Middle frontal gyrus (tissue), 1 donor: ENCODE measurements at regions not wholly inside any gene's neighbourhood (a gene's known extent, or its start where the extent isn't known, plus 50 kb on each side); places are given as distances from the start of the nearest gene placed in this dataset.

Source experiments
- DNase-seq: peaks from one replicate; pipeline ENCODE4 v3.0.0-alpha.2; 2015; ENCODE audit warnings: low spot score; ENCODE audit errors: extremely low spot score

GRCh38 chr3:64318668-64319271, 93.5 kb upstream of the PRICKLE2 start:
- DNase-seq = no peak

- DNase-seq = no peak
These were observed 92.7 kb upstream of the PRICKLE2 start for GRCh38 chr3:64318001-64318400.

- no peak for DNase-seq
These were observed 91.7 kb upstream of the PRICKLE2 start for GRCh38 chr3:64316971-64317370.

GRCh38 chr3:64311424-64312061, 86.3 kb upstream of the PRICKLE2 start:
- no peak for DNase-seq

GRCh38 chr3:64308931-64309330, 83.7 kb upstream of the PRICKLE2 start:
- no peak for DNase-seq

GRCh38 chr3:64306745-64307144, 81.5 kb upstream of the PRICKLE2 start:
- DNase-seq = no peak

GRCh38 chr3:64305731-64306130, 80.5 kb upstream of the PRICKLE2 start:
- DNase-seq = no peak

GRCh38 chr3:64304828-64305410, 79.7 kb upstream of the PRICKLE2 start:
- no peak for DNase-seq

- no peak for DNase-seq
These were observed 78.6 kb upstream of the PRICKLE2 start for GRCh38 chr3:64303881-64304280.

- DNase-seq = no peak
These were observed 78.1 kb upstream of the PRICKLE2 start for GRCh38 chr3:64303401-64303800.

GRCh38 chr3:64301476-64301875, 76.2 kb upstream of the PRICKLE2 start:
- no peak for DNase-seq

- no peak for DNase-seq
These were observed 75.6 kb upstream of the PRICKLE2 start for GRCh38 chr3:64300790-64301423.

- no peak for DNase-seq
These were observed 73.9 kb upstream of the PRICKLE2 start for GRCh38 chr3:64299206-64299605.

- no peak for DNase-seq
These were observed 72.3 kb upstream of the PRICKLE2 start for GRCh38 chr3:64297563-64297962.

GRCh38 chr3:64295594-64295993, 70.3 kb upstream of the PRICKLE2 start:
- DNase-seq = peak; percentile 47

- DNase-seq = no peak
These were observed 69.5 kb upstream of the PRICKLE2 start for GRCh38 chr3:64294771-64295170.

- no peak for DNase-seq
These were observed 67.9 kb upstream of the PRICKLE2 start for GRCh38 chr3:64293121-64293520.

GRCh38 chr3:64291956-64292355, 66.7 kb upstream of the PRICKLE2 start:
- DNase-seq = no peak

GRCh38 chr3:64291345-64291744, 66.1 kb upstream of the PRICKLE2 start:
- DNase-seq = no peak

- DNase-seq = no peak
These were observed 65.6 kb upstream of the PRICKLE2 start for GRCh38 chr3:64290864-64291263.

- DNase-seq = no peak
These were observed 64.9 kb upstream of the PRICKLE2 start for GRCh38 chr3:64290161-64290560.

- DNase-seq = no peak
These were observed 64.4 kb upstream of the PRICKLE2 start for GRCh38 chr3:64289622-64290021.

GRCh38 chr3:64278625-64279024, 53.4 kb upstream of the PRICKLE2 start:
- DNase-seq = no peak
